ENCODE measurements at regions not wholly inside any gene's neighbourhood (a gene's known extent, or its start where the extent isn't known, plus 50 kb on each side); places are given as distances from the start of the nearest gene placed in this dataset.
"Not testable (repeated sequence)": the region's sequence is repeated elsewhere in the genome, so short reads cannot be mapped to it uniquely, and the experiment has no call there.

DNA sequence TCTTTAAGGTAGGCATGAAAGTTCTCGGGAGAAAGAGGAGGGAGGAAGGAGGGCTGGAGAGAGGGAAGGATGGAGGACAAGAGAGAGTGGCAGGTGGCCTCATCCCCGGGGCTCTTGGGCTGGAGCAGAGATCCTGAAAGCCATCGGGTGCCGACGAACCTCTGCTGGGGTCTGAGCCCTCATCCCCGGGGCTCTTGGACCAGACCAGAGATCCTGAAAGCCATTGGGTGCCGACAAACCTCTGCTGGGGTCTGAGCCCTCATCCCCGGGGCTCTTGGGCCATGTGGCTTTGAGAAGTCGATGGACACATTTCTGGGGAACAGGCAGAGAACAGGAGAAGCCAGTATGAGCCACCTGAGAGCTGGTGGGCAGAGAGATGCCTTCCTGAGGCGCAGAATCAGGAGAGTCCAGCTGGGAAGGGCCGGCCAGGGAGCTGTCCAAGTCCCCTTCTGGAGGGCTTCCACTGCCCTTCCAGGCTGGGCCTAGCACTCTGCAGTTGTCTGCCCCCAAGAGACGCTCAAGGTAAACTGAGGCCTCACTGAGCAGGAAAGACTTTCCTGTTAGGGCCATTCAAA is 1398.1 kb downstream of the BRD1 start:
- FAIRE-seq: no peak

- FAIRE-seq: no peak
Measured at GRCh38 chr22:48428631-48429371, 1398.9 kb downstream of the BRD1 start.

DNA sequence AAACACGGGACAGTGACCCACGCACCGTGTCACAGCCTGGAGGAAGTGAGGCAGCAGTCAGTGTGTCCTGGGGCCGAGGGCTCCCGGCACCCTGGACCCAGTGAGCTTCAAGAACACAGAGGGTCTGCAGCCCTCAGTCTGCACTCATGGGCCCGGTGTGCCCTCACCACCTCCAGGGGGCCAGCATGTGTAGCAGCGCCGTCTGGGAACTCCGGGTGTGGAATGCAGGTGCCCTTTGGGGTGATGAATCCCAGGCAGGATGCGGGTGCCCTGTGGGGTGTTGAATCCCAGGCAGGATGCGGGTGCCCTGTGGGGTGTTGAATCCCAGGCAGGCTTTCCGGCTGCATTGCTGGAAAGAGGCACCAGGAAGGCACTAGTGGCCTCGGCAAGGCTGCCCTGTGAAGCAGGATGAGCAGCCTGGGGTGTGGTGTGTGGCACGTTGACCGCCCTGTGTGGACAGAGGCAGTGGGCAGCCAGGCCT is 1399.9 kb downstream of the BRD1 start:
- no peak for FAIRE-seq

DNA sequence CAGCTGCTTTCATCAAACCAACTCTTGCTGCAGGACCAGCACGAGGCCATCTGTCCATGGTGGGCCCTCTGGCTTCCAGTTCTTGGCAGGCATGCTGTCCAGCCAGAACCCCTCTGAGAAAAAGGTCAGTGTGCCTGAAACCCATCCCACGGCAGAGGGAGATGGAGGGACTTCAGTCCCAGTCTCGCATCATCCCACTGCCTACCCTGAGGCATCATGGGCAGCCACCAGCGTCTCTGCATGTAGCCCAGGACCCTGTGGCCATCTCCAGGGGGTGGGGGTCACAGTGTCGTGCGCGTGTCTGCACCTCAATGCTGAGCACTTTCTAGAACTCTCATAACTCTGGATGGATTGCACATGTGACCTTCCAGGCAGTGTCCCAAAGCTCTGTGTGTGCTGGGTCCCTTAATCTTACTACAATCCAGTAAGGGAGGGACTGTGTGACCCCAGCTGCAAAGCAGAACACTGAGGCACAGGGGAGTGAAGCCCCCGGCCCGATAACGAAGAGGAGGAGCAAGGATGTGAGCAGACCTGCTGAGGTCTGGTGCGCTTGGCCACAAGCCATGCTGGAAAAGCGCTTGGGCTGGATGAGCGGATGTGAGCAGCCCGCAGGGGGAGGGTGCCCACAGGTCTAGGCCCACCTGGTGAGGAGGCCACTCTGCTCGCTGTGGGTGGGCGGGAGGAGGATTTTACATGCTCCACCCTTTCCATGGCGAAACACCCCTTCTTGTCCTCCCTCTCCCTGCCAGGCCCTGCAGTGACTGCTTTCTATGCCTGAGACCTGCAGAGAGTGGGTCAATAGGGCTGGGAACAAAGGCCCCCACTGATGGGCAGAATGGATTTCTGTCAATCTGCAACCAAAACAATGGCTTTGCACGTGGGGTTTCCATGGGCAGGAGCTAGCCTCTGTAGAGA is 1401.0 kb downstream of the BRD1 start:
- no peak for FAIRE-seq

DNA sequence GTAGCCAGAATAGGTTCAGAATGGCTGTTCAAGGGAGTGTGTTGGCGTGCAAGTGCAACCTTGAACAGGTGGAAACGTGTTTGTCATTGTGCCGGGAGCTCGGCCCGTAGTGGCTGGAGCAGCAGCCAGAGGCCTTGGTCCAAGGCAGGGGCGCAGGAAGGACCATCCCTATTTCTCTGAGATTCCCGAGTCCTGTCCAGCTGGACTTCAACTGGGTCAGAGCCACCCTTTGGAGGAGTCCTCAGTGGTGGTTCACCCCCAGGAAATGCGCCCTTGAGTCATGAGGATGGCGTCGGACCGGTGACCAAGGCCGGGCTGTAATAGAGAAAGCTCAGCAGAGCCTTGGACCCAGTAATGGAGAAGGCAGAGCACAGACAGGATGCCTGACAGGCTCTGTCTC is 1402.0 kb downstream of the BRD1 start:
- no peak for FAIRE-seq

DNA sequence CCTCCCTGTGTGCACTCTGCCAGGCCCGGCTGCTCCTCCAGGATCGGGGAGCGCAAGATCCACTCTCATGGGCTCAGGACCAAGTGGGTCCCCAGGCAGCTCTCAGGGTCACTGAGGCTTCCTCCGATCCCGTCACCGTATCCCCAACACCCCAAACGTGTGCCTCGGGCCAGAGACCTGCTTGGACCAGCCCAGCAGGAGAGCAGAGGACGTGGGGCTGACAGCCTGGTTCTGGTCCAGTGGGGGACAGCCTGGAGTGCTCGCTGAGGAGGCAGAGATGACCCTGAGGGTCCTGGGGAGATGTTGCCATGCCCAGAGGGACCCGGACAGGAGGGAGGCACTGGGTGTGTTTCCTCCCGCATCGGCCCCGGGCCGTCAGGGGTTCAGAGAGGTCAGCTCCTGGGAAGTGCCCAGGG is 1402.6 kb downstream of the BRD1 start:
- FAIRE-seq: no peak

DNA sequence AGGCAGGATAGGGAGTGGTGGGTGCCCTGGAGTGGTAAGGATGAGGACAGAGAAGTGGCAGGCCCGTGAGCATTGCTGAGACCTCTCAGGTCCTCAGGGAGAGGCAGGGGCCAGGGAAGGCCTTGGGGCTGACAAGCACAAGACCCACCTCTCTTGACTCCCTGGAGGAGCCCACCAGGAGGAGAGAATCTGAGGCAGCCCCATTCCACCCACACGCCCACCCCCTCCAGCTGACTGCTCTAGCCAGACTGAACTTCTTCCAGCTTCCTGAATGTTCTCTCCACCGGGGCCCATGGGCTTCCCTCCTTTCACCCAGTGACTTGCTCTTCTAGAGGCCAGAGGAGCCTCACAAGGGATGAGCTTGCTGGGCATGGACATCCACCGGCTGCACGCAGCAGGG is 1403.0 kb downstream of the BRD1 start:
- no peak for FAIRE-seq

DNA sequence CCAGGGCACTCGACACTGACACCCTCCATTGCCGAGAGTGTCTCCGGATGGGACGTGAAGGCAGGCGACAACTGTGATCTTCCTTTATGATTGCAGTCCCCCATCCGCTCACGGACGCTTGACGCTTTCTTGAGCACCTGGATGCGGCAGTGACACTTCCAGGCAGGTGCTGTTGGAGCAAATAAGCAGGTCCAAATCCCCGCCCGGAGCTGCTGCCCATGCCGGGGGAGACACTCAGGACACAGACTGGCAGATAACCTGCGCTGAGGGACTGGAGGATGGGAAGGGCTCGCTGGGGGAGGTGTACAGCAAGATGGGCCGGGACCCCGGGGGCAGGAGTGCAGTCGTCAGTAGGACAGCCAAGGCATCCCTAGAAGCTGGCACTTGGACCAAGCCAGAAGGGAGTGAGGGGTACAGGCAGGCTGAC is 1403.5 kb downstream of the BRD1 start:
- no peak for FAIRE-seq

- FAIRE-seq: no peak
Measured at GRCh38 chr22:48423481-48423911, 1404.2 kb downstream of the BRD1 start.

DNA sequence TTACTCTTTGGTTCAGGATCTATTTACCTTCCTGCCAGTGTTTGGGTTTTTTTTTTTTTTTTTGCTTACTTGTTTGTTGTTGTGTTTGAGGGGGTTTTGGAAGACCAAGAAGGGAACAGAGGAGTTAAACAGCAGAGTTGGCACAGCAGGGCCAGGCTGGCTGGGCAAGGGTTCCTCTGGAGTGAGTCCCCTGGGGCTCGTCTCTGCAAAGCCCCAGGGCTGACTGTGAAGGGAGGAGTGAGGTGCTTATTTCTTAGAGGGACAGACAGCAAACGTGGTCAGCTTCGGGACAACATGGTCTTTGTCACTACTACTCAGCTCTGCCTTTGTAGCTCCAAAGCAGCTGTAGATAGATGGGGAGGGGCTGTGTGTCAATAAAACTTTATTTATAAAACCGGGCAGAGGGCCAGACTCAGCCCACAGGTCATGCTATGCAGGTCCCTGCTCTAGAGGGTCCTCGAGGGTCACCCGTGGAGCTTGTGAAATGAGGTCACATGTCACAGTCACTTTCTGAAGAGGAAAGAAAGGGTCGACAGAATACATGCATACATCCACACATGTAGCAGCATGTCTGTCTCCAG is 1404.7 kb downstream of the BRD1 start:
- FAIRE-seq: no peak

DNA sequence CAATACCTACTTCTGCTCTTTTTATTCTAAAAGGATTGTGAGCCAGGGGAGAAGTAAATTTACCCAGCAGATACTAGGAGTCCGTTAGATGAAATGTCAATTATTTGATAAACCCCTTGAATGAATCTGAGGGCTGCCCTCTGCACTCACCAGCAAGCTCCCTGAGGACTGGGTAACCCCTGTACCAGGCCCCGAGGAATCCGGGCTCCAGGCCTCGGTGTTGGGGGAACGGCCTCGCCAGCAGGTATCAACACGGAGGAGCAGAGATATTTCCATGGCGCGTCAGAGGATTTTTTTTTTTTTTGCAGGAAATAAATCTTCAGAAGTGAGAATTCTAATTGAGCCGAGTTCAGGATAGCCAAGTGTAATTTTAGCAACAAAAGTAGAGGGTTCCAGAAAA is 1408.8 kb downstream of the BRD1 start:
- no peak for FAIRE-seq

GRCh38 chr22:48417225-48418070 is 1410.2 kb downstream of the BRD1 start:
- no peak for FAIRE-seq

GRCh38 chr22:48416396-48417224 is 1411.1 kb downstream of the BRD1 start:
- no peak for FAIRE-seq

DNA sequence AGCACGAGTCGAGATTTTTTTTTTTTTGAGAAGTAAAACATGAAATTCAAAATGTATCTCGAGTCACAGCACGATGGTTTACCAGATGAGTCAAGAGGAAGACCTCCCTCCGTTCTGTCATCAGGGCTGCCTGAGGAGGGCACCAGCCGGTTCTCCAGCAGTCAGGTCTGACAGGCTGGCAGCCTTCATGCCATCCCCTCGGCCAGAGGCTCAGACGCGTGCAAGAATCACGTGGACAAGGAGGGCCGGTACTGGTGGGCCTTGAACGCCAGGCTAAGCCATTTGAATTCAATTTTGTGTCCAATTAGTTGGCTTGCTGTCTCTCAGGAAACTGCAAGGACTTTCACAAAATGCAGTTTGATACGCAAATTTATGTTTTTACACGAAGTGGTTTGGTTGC is 1412.2 kb downstream of the BRD1 start:
- FAIRE-seq: no peak

DNA sequence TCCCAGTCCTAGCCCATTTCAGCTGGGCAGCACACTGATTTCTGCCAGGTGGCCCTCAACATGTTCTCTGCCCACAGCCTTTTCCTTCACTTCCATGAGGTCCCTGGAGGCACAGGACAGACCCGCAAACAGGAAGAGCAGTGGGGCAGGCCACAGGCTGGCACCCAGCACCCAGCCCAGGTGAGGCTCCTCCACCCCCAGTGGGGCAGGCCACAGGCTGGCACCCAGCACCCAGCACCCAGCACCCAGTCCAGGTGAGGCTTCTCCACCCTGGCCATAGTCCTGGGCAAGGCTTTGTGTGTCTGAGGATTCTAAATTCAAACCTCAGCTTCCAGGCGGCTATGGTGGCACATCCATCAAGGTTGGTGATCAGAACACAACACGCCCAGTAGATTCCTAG is 1413.0 kb downstream of the BRD1 start:
- no peak for FAIRE-seq

DNA sequence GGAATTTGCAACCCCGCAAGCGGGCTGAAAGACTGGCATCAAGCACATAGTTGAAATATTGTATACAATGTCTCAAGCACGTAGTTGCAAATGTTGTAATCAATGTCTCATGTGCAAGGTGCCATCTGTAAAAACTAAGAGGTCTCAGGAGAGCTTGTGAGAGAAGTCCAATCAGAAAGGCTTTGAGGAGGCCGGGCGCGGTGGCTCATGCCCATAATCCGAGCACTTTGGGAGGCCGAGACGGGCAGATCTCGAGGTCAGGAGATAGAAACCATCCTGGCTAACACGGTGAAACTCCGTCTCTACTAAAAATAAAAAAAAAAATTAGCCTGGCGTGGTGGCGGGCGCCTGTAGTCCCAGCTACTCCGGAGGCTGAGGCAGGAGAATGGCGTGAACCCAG is 1414.7 kb downstream of the BRD1 start:
- not testable (repeated sequence) for FAIRE-seq

DNA sequence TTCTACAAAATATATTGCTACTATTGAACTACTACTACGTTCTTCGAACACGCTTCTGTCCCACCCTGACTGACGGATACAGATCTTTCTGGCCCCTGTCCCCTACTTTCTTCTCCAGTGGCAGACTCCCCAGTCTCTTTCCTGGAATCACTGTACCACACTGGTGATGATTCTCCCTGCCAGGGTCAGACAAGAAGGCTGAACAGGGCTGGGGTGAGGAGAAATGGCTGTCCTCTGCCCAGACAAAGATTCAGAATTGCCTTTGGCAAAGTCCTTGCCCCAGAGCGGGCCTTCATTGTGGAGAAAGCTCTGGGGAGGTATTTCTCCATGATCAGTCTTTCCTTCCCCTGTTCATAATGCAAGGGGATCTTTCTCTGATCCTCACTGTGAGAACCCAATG is 1417.1 kb downstream of the BRD1 start:
- FAIRE-seq: no peak

- FAIRE-seq: no peak
Measured at GRCh38 chr22:48407256-48407955, 1420.3 kb downstream of the BRD1 start.

DNA sequence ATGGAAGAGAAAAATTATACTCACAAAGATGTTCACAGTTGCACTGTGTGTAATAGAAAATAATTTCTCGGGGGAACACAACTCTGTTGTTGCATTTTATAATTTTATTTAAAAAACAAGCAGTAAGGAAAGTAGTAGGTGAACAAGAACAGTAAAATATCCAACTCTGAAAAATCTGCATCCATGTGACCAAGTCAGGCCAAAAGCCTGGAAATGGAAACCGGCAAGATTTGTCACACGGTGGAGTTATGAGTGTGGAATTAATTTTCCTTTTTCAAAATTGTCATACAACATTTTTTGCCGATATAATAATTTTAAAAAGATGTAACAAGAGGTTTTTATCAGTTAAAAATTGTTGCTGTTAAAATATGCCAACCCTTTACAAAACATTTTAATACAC is 1421.5 kb downstream of the BRD1 start:
- no peak for FAIRE-seq

DNA sequence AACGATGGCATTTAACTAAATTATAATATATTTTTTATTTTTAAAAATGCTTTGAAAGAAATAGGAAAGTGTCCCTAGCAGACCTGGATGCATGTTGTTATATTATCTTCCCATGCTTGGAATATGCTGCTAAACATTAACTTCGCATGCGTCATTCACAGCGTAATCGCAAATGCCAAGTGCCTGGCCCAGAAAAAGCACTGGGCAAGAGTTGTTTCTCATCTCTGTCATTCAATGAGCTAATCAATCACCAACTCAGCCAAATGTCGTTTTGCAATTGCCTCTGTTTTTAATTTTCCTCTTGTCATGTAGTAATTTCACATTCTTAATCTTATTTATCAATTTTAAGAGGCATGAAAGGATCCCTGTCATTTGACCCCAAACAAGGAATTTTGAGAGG is 1421.9 kb downstream of the BRD1 start:
- FAIRE-seq: no peak
